HL-60 (cell line): ENCODE measurements at regions not wholly inside any gene's neighbourhood (a gene's known extent, or its start where the extent isn't known, plus 50 kb on each side); places are given as distances from the start of the nearest gene placed in this dataset.
"Not testable (repeated sequence)": the region's sequence is repeated elsewhere in the genome, so short reads cannot be mapped to it uniquely, and the experiment has no call there.

Source experiments
- SPI1 ChIP-seq: IDR thresholded peaks from 2 replicates; pipeline ENCODE4 v1.6.1; 2012; ENCODE audit warnings: low read depth, mild to moderate bottlenecking, borderline replicate concordance
- TF ChIP-seq, protein P1 (sequence below): IDR thresholded peaks from one replicate; pipeline ENCODE4 v1.5.1; 2011; ENCODE audit warnings: low read length, control low read depth, inconsistent platforms; ENCODE audit not compliant: insufficient read depth

DNA sequence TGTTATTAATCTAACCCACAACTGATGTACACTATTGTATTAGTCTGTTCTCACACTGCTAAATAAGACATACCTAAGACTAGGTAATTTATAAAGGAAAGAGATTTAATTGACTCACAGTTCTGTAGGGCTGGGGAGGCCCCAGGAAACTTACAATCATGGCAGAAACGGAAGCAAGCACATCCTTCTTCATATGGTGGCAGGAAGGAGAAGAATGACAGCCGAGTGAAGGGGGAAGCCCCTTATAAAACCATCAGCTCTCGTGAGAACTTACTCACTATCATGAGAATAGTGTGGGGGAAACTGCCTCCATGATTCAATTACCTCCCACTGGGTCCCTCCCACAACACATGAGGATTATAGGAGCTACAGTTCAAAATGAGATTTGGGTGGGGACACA, 210.3 kb upstream of the POU1F1 start:
- TF ChIP-seq, protein P1, sequence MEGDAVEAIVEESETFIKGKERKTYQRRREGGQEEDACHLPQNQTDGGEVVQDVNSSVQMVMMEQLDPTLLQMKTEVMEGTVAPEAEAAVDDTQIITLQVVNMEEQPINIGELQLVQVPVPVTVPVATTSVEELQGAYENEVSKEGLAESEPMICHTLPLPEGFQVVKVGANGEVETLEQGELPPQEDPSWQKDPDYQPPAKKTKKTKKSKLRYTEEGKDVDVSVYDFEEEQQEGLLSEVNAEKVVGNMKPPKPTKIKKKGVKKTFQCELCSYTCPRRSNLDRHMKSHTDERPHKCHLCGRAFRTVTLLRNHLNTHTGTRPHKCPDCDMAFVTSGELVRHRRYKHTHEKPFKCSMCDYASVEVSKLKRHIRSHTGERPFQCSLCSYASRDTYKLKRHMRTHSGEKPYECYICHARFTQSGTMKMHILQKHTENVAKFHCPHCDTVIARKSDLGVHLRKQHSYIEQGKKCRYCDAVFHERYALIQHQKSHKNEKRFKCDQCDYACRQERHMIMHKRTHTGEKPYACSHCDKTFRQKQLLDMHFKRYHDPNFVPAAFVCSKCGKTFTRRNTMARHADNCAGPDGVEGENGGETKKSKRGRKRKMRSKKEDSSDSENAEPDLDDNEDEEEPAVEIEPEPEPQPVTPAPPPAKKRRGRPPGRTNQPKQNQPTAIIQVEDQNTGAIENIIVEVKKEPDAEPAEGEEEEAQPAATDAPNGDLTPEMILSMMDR, result not testable (repeated sequence)
- not testable (repeated sequence) for TF ChIP-seq SPI1
